AG04450 (cell line): ENCODE measurements at regions not wholly inside any gene's neighbourhood (a gene's known extent, or its start where the extent isn't known, plus 50 kb on each side); places are given as distances from the start of the nearest gene placed in this dataset.

Experiments
- CTCF ChIA-PET: fragments of 300-600, 350-600 bp; formaldehyde crosslinking; extraction: SDS; loops from one replicate; lab custom pipeline; 2022; ENCODE audit warnings: antibody characterized with exemption, inconsistent platforms; lab: Charles Lee
- POLR2A ChIA-PET: fragments of 350-600 bp; formaldehyde crosslinking; extraction: SDS; loops from one replicate; lab custom pipeline; 2021; ENCODE audit warnings: antibody characterized with exemption, inconsistent platforms; lab: Yijun Ruan, JAX
- DNase-seq: peaks from one replicate; pipeline ENCODE4 v3.0.0-alpha.2; 2011; ENCODE audit warnings: low read depth, low spot score
- H3K27ac ChIP-seq: one replicate; pipeline ENCODE4 v1.5.1; 2012; ENCODE audit warnings: low read depth, low read length, control low read depth
- H3K27me3 ChIP-seq: one replicate; pipeline ENCODE4 v1.6.0; 2012; ENCODE audit warnings: low read length; ENCODE audit not compliant: control insufficient read depth, insufficient read depth
- H3K4me3 ChIP-seq: 2 replicates; pipeline ENCODE4 v1.5.1; 2011; ENCODE audit warnings: mild to moderate bottlenecking, low read depth, low read length, control low read depth
- H3K9me3 ChIP-seq: 2 replicates; pipeline ENCODE4 v1.5.1; 2012; ENCODE audit warnings: low read length; ENCODE audit not compliant: control insufficient read depth, insufficient read depth
- CTCF ChIP-seq: IDR thresholded peaks from 2 replicates; pipeline ENCODE4 v1.5.1; 2011; ENCODE audit warnings: low read depth, low read length, control low read depth, inconsistent platforms

DNA sequence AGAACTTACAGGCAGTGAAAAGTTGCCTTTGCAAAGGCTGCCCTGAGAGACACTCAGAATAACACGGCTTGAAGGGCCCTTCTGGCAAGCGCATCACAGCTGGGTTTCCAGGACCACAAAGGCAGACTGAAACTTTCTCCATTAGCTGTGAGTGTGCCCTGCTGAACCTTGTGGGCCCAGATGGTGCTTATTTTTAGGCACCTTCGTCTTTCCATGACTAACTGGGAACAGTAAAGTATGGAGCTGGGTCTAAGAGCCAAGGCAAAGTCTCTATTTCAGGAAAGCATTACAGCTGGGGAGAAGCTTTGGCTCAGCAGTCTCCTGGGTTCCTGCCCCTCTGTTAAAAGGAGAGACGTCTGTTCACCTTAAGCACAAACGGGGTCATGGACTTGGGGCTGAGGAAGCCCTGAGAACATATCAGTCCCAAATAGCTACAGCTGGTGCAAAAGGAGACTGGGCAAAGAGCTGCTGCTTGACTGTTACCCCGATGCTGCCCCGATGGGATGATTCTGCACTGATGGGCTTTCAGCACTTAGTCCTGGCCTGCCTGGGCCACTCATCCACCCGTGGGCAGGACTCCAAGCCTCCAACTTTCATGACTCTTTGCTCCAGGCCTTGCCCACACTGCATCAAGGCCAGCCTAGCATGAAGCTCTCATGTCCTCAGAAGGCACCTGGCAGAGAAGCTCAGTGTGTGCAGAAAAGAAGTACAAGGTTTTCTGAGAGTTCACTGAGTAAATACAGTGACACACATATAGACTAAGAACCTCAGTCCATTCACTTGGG, 248.3 kb downstream of the PHLDA1 start:
- ChIA-PET CTCF (no interaction called here), POLR2A (interaction anchor here (1.7 kb wide), 1 partner anchor 248 kb away, joined by 5 read pairs; the partner anchor contains the start of gene PHLDA1)
- DNase-seq, result no peak
- Histone ChIP-seq H3K27ac (no peak overlapping the region), H3K9me3 (no peaks in the 10 kb centered on the region), H3K27me3 (no peaks in the 10 kb centered on the region), H3K4me3 (no peak overlapping the region)
- TF ChIP-seq CTCF, result no peak

- H3K4me3 ChIP-seq, result no peak overlapping the region
- no peaks in the 10 kb centered on the region for H3K9me3 ChIP-seq
- ChIA-PET POLR2A (interaction anchor here (0.7 to 1.7 kb wide), 2 partner anchors 110 to 249 kb away, joined by 3 to 5 read pairs; partner anchors contain the start of gene PHLDA1), CTCF (no interaction called here)
- no peak overlapping the region for H3K27ac ChIP-seq
- no peak for TF ChIP-seq CTCF
- H3K27me3 ChIP-seq, result no peaks in the 10 kb centered on the region
- DNase-seq, result no peak
Observed at GRCh38 chr12:75782069-75782581, 249.5 kb downstream of the PHLDA1 start.

- no peak for DNase-seq
- Histone ChIP-seq H3K27me3 (no peaks in the 10 kb centered on the region), H3K9me3 (no peaks in the 10 kb centered on the region), H3K4me3 (no peak overlapping the region), H3K27ac (no peak overlapping the region)
- ChIA-PET CTCF (interaction anchor here (1.7 kb wide), 1 partner anchor 39 kb away, joined by 3 read pairs; no protein-coding TSS in a partner anchor), POLR2A (interaction anchor here (0.7 kb wide), 1 partner anchor 110 kb away, joined by 3 read pairs; no protein-coding TSS in a partner anchor)
- TF ChIP-seq CTCF, result no peak
Observed at GRCh38 chr12:75781532-75782046, 250.0 kb downstream of the PHLDA1 start.

- Histone ChIP-seq H3K4me3 (no peak overlapping the region), H3K27ac (no peak overlapping the region), H3K27me3 (no peaks in the 10 kb centered on the region), H3K9me3 (no peaks in the 10 kb centered on the region)
- ChIA-PET POLR2A (interaction anchor here (0.8 kb wide), 1 partner anchor 10 kb away, joined by 5 read pairs; no protein-coding TSS in a partner anchor), CTCF (interaction anchor here (0.6 to 1.7 kb wide), 4 partner anchors 15 to 98 kb away, joined by 3 to 5 read pairs (median 3); no protein-coding TSS in a partner anchor)
- no peak for TF ChIP-seq CTCF
- no peak for DNase-seq
Observed at GRCh38 chr12:75779891-75780496, 251.6 kb downstream of the PHLDA1 start.
